GM23338 (cell line): ENCODE measurements at regions not wholly inside any gene's neighbourhood (a gene's known extent, or its start where the extent isn't known, plus 50 kb on each side); places are given as distances from the start of the nearest gene placed in this dataset.

Source experiments
- ATAC-seq: fragments of 200-7000 bp; cut with Tn5 transposase; 3 replicates; pipeline ENCODE4 v1.9.1; 2020
- DNase-seq: peaks from one replicate; pipeline ENCODE4 v3.0.0-alpha.2; 2015; ENCODE audit warnings: low spot score
- H2AFZ ChIP-seq: fragments of 200-600 bp; sonication (generic); 2 replicates; pipeline ENCODE4 v1.8.0; 2016; ENCODE audit warnings: antibody characterized with exemption, mild to moderate bottlenecking, moderate library complexity
- H3F3A ChIP-seq: fragments of 200-600 bp; sonication (generic); replicated peaks from 2 replicates; pipeline ENCODE4 v1.8.0; 2017; ENCODE audit warnings: antibody characterized with exemption, mixed run types, low read depth
- H3K27ac ChIP-seq: fragments of 200-600 bp; sonication (generic); 2 replicates; pipeline ENCODE4 v1.6.1; 2016; ENCODE audit warnings: low read depth
- H3K27me3 ChIP-seq: fragments of 200-600 bp; sonication (generic); 2 replicates; pipeline ENCODE4 v1.8.0; 2016; ENCODE audit warnings: mild to moderate bottlenecking, mixed run types, moderate library complexity; ENCODE audit not compliant: insufficient read depth
- H3K36me3 ChIP-seq: fragments of 200-600 bp; sonication (generic); 2 replicates; pipeline ENCODE4 v1.8.0; 2016; ENCODE audit warnings: mild to moderate bottlenecking; ENCODE audit not compliant: insufficient read depth
- H3K4me1 ChIP-seq: fragments of 200-600 bp; sonication (generic); 2 replicates; pipeline ENCODE4 v1.8.0; 2016; ENCODE audit warnings: mild to moderate bottlenecking, moderate library complexity; ENCODE audit not compliant: insufficient read depth
- H3K4me2 ChIP-seq: fragments of 200-600 bp; sonication (generic); 2 replicates; pipeline ENCODE4 v1.7.1; 2017; ENCODE audit warnings: mixed run types
- H3K4me3 ChIP-seq: fragments of 200-600 bp; sonication (generic); 2 replicates; pipeline ENCODE4 v1.6.1; 2016; ENCODE audit warnings: mixed run types
- H3K79me2 ChIP-seq: fragments of 200-600 bp; sonication (generic); replicated peaks from 2 replicates; pipeline ENCODE4 v1.8.0; 2017; ENCODE audit warnings: mild to moderate bottlenecking; ENCODE audit not compliant: insufficient read depth
- H3K9me2 ChIP-seq: fragments of 200-600 bp; sonication (generic); 2 replicates; pipeline ENCODE4 v1.8.0; 2017; ENCODE audit not compliant: insufficient read depth
- H4K20me1 ChIP-seq: fragments of 200-600 bp; sonication (generic); replicated peaks from 2 replicates; pipeline ENCODE4 v1.8.0; 2017; ENCODE audit warnings: mild to moderate bottlenecking; ENCODE audit not compliant: insufficient read depth
- H3K27ac Mint-ChIP-seq: 2 replicates; pipeline ENCODE4 v1.8.0; 2020; ENCODE audit warnings: inconsistent platforms, mild to moderate bottlenecking, moderate library complexity, mixed read lengths
- H3K27me3 Mint-ChIP-seq: 3 replicates; pipeline ENCODE4 v1.8.0; 2022; ENCODE audit warnings: low read depth, mild to moderate bottlenecking, moderate library complexity, mixed read lengths, inconsistent platforms; ENCODE audit not compliant: insufficient read depth, poor library complexity
- H3K36me3 Mint-ChIP-seq: 3 replicates; pipeline ENCODE4 v1.8.0; 2021; ENCODE audit warnings: low read depth, mild to moderate bottlenecking, inconsistent platforms, moderate library complexity, mixed read lengths
- H3K4me1 Mint-ChIP-seq: 3 replicates; pipeline ENCODE4 v1.8.0; 2020; ENCODE audit warnings: mild to moderate bottlenecking, inconsistent platforms, mixed read lengths
- H3K4me3 Mint-ChIP-seq: 3 replicates; pipeline ENCODE4 v1.8.0; 2021; ENCODE audit warnings: moderate library complexity, mild to moderate bottlenecking, inconsistent platforms, mixed read lengths
- H3K9me3 Mint-ChIP-seq: 3 replicates; pipeline ENCODE4 v1.8.0; 2020; ENCODE audit warnings: moderate library complexity, mild to moderate bottlenecking, inconsistent platforms, mixed read lengths
- JUNB ChIP-seq: IDR thresholded peaks from one replicate; pipeline ENCODE4 v1.6.1; 2016; ENCODE audit warnings: antibody characterized with exemption; ENCODE audit not compliant: unreplicated experiment
- STAT1 ChIP-seq: IDR thresholded peaks from one replicate; pipeline ENCODE4 v1.6.1; 2016; ENCODE audit warnings: antibody characterized with exemption; ENCODE audit not compliant: unreplicated experiment
- ZNF331 ChIP-seq: fragments of 250-450 bp; sonication (Bioruptor Pico); IDR thresholded peaks from 2 replicates; pipeline ENCODE4 v1.5.0; 2020; ENCODE audit warnings: low read depth, mild to moderate bottlenecking, moderate library complexity
- TF ChIP-seq, protein P1 (sequence below): fragments of 250-450 bp; sonication (Bioruptor Pico); IDR thresholded peaks from 2 replicates; pipeline ENCODE4 v1.5.0; 2020; ENCODE audit warnings: mild to moderate bottlenecking, moderate library complexity
- TF ChIP-seq, protein P2 (sequence below), 2 experiments: fragments of 200-600 bp in 1 of 2; sonication (generic) in 1 of 2; conservative IDR thresholded peaks; 2 replicates each; pipeline versions ENCODE4 v1.5.1 to v1.6.1; 2016 to 2017; ENCODE audit warnings: antibody characterized with exemption in 2 of 2, low read depth in 2 of 2, mild to moderate bottlenecking in 2 of 2, moderate library complexity in 1 of 2
- TF ChIP-seq, protein P3 (sequence below): IDR thresholded peaks from one replicate; pipeline ENCODE4 v1.6.1; 2018; ENCODE audit warnings: antibody characterized with exemption; ENCODE audit not compliant: unreplicated experiment
- TF ChIP-seq, protein P4 (sequence below): IDR thresholded peaks from 2 replicates; pipeline ENCODE4 v1.6.1; 2016; ENCODE audit warnings: antibody characterized with exemption

DNA sequence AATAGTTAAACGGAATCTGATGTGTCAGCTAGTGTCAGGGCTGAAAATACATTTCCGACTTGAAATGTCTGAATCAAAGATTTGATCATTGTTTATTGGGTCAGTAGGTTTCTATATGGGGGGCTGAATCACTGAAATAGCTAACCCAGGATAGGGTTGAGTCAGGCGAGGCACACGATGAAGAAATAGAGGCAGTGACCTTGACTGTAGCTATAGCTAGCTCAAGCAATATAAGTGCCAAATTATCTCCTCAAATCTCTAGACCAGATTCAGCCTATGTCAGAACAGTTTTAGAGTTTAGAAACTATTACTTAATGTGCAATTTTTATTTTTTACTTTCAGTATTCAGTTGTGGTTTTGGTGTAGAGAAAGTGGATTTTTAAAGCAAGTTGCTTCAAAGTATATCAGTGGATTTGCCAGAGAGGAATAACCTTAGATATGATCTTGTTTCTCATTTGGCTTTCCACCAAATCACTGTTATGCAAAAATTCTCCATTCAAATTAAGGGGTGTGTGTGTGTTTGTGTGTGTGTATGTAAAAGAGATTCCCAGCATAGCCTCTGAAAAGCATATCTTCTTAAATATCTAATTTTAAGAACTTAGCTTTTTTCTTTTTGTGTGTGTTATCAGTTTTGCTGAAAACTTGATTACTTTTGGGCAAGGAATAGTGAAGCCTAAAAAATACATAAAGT lies 100.3 kb upstream of the RPL34 start (continued):
- TF ChIP-seq, protein P1, sequence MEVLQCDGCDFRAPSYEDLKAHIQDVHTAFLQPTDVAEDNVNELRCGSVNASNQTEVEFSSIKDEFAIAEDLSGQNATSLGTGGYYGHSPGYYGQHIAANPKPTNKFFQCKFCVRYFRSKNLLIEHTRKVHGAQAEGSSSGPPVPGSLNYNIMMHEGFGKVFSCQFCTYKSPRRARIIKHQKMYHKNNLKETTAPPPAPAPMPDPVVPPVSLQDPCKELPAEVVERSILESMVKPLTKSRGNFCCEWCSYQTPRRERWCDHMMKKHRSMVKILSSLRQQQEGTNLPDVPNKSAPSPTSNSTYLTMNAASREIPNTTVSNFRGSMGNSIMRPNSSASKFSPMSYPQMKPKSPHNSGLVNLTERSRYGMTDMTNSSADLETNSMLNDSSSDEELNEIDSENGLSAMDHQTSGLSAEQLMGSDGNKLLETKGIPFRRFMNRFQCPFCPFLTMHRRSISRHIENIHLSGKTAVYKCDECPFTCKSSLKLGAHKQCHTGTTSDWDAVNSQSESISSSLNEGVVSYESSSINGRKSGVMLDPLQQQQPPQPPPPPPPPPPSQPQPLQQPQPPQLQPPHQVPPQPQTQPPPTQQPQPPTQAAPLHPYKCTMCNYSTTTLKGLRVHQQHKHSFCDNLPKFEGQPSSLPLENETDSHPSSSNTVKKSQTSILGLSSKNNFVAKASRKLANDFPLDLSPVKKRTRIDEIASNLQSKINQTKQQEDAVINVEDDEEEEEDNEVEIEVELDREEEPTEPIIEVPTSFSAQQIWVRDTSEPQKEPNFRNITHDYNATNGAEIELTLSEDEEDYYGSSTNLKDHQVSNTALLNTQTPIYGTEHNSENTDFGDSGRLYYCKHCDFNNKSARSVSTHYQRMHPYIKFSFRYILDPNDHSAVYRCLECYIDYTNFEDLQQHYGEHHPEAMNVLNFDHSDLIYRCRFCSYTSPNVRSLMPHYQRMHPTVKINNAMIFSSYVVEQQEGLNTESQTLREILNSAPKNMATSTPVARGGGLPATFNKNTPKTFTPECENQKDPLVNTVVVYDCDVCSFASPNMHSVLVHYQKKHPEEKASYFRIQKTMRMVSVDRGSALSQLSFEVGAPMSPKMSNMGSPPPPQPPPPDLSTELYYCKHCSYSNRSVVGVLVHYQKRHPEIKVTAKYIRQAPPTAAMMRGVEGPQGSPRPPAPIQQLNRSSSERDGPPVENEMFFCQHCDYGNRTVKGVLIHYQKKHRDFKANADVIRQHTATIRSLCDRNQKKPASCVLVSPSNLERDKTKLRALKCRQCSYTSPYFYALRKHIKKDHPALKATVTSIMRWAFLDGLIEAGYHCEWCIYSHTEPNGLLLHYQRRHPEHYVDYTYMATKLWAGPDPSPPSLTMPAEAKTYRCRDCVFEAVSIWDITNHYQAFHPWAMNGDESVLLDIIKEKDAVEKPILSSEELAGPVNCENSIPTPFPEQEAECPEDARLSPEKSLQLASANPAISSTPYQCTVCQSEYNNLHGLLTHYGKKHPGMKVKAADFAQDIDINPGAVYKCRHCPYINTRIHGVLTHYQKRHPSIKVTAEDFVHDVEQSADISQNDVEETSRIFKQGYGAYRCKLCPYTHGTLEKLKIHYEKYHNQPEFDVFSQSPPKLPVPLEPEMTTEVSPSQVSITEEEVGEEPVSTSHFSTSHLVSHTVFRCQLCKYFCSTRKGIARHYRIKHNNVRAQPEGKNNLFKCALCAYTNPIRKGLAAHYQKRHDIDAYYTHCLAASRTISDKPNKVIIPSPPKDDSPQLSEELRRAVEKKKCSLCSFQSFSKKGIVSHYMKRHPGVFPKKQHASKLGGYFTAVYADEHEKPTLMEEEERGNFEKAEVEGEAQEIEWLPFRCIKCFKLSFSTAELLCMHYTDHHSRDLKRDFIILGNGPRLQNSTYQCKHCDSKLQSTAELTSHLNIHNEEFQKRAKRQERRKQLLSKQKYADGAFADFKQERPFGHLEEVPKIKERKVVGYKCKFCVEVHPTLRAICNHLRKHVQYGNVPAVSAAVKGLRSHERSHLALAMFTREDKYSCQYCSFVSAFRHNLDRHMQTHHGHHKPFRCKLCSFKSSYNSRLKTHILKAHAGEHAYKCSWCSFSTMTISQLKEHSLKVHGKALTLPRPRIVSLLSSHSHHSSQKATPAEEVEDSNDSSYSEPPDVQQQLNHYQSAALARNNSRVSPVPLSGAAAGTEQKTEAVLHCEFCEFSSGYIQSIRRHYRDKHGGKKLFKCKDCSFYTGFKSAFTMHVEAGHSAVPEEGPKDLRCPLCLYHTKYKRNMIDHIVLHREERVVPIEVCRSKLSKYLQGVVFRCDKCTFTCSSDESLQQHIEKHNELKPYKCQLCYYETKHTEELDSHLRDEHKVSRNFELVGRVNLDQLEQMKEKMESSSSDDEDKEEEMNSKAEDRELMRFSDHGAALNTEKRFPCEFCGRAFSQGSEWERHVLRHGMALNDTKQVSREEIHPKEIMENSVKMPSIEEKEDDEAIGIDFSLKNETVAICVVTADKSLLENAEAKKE (CRISPR knock-in tag) = no peak
- no peak for TF ChIP-seq ZNF331 (CRISPR knock-in tag)
- TF ChIP-seq, protein P2, sequence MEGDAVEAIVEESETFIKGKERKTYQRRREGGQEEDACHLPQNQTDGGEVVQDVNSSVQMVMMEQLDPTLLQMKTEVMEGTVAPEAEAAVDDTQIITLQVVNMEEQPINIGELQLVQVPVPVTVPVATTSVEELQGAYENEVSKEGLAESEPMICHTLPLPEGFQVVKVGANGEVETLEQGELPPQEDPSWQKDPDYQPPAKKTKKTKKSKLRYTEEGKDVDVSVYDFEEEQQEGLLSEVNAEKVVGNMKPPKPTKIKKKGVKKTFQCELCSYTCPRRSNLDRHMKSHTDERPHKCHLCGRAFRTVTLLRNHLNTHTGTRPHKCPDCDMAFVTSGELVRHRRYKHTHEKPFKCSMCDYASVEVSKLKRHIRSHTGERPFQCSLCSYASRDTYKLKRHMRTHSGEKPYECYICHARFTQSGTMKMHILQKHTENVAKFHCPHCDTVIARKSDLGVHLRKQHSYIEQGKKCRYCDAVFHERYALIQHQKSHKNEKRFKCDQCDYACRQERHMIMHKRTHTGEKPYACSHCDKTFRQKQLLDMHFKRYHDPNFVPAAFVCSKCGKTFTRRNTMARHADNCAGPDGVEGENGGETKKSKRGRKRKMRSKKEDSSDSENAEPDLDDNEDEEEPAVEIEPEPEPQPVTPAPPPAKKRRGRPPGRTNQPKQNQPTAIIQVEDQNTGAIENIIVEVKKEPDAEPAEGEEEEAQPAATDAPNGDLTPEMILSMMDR (conservative IDR thresholded peaks at IDR 0.05; ENCODE audit: low read depth in 2 of 2) = no peak

DNA sequence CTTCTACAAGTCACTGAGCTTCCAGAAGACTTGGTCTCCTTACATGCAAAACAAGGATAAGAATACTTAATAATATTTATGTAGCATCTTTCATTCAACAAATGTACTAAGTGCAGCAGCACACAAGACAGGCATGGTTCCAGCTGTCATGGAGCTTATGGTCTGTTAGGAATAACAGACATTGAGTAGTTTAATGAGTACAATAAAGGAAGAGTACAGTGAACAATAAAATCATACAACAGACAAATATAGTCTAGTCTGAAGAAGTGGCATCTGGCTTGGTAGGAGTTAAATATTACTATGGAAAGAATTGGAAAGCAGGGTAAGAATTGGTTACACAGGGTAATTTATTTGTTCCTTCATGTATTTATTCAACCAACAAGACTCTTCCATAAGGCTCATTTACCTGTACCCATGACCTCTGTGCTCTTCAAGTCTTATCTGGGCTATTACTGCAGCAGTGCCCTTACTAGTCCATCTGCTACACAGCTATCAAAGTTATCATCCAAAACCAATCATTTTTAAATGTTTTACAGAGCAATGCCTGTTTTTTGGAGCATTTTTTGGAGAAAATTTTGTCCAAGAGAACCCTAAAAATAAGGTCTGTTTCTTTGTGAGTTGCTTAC lies 101.1 kb upstream of the RPL34 start:
- H3K4me3 ChIP-seq = no peak overlapping the region
- Mint-ChIP-seq H3K4me3 (no peak overlapping the region), H3K4me1 (no peaks in the 10 kb centered on the region), H3K27ac (no peak overlapping the region), H3K27me3 (peaks cover 2% of the 10 kb centered on the region), H3K36me3 (no peaks in the 10 kb centered on the region), H3K9me3 (no peaks in the 10 kb centered on the region; the same call in 2 of the 3 replicates)
- no peaks in the 10 kb centered on the region for H3K79me2 ChIP-seq
- no peak for ATAC-seq
- H3K27ac ChIP-seq = no peak overlapping the region
- no peaks in the 10 kb centered on the region; the same call in 1 of the 2 replicates for H4K20me1 ChIP-seq
- H3K4me2 ChIP-seq = no peak overlapping the region
- H3K36me3 ChIP-seq = no peaks in the 10 kb centered on the region
- DNase-seq = no peak
- no peaks in the 10 kb centered on the region for H3F3A ChIP-seq
- 0 out of 2 replicates have a peak, but pooled peaks cover 2% of the 10 kb centered on the region for H3K4me1 ChIP-seq
- H3K27me3 ChIP-seq = no peaks in the 10 kb centered on the region
- H2AFZ ChIP-seq = no peak overlapping the region; the same call in 1 of the 2 replicates
- no peaks in the 10 kb centered on the region for H3K9me2 ChIP-seq
- TF ChIP-seq STAT1 (no peak), ZNF331 (CRISPR knock-in tag) (no peak), JUNB (no peak)
- TF ChIP-seq, protein P2 (conservative IDR thresholded peaks at IDR 0.05; ENCODE audit: low read depth in 2 of 2) = no peak
- TF ChIP-seq, protein P3, sequence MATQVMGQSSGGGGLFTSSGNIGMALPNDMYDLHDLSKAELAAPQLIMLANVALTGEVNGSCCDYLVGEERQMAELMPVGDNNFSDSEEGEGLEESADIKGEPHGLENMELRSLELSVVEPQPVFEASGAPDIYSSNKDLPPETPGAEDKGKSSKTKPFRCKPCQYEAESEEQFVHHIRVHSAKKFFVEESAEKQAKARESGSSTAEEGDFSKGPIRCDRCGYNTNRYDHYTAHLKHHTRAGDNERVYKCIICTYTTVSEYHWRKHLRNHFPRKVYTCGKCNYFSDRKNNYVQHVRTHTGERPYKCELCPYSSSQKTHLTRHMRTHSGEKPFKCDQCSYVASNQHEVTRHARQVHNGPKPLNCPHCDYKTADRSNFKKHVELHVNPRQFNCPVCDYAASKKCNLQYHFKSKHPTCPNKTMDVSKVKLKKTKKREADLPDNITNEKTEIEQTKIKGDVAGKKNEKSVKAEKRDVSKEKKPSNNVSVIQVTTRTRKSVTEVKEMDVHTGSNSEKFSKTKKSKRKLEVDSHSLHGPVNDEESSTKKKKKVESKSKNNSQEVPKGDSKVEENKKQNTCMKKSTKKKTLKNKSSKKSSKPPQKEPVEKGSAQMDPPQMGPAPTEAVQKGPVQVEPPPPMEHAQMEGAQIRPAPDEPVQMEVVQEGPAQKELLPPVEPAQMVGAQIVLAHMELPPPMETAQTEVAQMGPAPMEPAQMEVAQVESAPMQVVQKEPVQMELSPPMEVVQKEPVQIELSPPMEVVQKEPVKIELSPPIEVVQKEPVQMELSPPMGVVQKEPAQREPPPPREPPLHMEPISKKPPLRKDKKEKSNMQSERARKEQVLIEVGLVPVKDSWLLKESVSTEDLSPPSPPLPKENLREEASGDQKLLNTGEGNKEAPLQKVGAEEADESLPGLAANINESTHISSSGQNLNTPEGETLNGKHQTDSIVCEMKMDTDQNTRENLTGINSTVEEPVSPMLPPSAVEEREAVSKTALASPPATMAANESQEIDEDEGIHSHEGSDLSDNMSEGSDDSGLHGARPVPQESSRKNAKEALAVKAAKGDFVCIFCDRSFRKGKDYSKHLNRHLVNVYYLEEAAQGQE = no peak
- TF ChIP-seq, protein P4, sequence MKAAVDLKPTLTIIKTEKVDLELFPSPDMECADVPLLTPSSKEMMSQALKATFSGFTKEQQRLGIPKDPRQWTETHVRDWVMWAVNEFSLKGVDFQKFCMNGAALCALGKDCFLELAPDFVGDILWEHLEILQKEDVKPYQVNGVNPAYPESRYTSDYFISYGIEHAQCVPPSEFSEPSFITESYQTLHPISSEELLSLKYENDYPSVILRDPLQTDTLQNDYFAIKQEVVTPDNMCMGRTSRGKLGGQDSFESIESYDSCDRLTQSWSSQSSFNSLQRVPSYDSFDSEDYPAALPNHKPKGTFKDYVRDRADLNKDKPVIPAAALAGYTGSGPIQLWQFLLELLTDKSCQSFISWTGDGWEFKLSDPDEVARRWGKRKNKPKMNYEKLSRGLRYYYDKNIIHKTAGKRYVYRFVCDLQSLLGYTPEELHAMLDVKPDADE = no peak
